WI38 (cell line): ENCODE measurements at regions not wholly inside any gene's neighbourhood (a gene's known extent, or its start where the extent isn't known, plus 50 kb on each side); places are given as distances from the start of the nearest gene placed in this dataset.

Experiments used
- H3K4me3 ChIP-seq: 2 replicates; pipeline ENCODE4 v1.5.1; 2011; ENCODE audit warnings: low read depth, mild to moderate bottlenecking, control low read depth, low read length
- CTCF ChIP-seq: IDR thresholded peaks from 2 replicates; pipeline ENCODE4 v1.5.1; 2012; ENCODE audit warnings: low read depth, mild to moderate bottlenecking, control low read depth, low read length

- no peak overlapping the region for H3K4me3 ChIP-seq
- TF ChIP-seq CTCF: no peak
These were observed 51.1 kb upstream of the GRIK3 start for GRCh38 chr1:37085393-37085792.

- no peak for TF ChIP-seq CTCF
These were observed 55.4 kb upstream of the GRIK3 start for GRCh38 chr1:37089750-37090149.

GRCh38 chr1:37090671-37091070 is 56.4 kb upstream of the GRIK3 start:
- H3K4me3 ChIP-seq: no peak overlapping the region
- no peak for TF ChIP-seq CTCF

More at GRCh38 chr1:37089750-37090149, 55.4 kb upstream of the GRIK3 start:
- no peak overlapping the region for H3K4me3 ChIP-seq

- TF ChIP-seq CTCF: no peak
- H3K4me3 ChIP-seq: no peak overlapping the region
These were observed 58.6 kb upstream of the GRIK3 start for GRCh38 chr1:37092937-37093336.

GRCh38 chr1:37094302-37094701 is 60.0 kb upstream of the GRIK3 start:
- no peak overlapping the region for H3K4me3 ChIP-seq
- TF ChIP-seq CTCF: no peak

- H3K4me3 ChIP-seq: no peak overlapping the region
- TF ChIP-seq CTCF: no peak
These were observed 62.2 kb upstream of the GRIK3 start for GRCh38 chr1:37096523-37096922.

- TF ChIP-seq CTCF: no peak
- H3K4me3 ChIP-seq: no peak overlapping the region
These were observed 63.4 kb upstream of the GRIK3 start for GRCh38 chr1:37097731-37098130.
